Lung (tissue), 11 donors: ENCODE measurements at regions not wholly inside any gene's neighbourhood (a gene's known extent, or its start where the extent isn't known, plus 50 kb on each side); places are given as distances from the start of the nearest gene placed in this dataset.

ENCODE experiments used
- ATAC-seq: fragments of 200-7000 bp; cut with Tn5 transposase; one replicate; pipeline ENCODE4 v1.9.1; 2020; ENCODE audit warnings: moderate number of reproducible peaks; ENCODE audit not compliant: insufficient read depth, low FRiP score
- DNase-seq, 3 donors: peaks; one replicate each; pipeline ENCODE4 v3.0.0-alpha.2; 2013 to 2017
- H3K27ac ChIP-seq, 2 donors: one replicate each; pipeline ENCODE4 v1.5.1; 2013; ENCODE audit warnings: mild to moderate bottlenecking in 2 of 2, moderate library complexity in 2 of 2, control low read depth in 1 of 2, inconsistent platforms in 1 of 2, low read depth in 1 of 2, low read length in 1 of 2
- H3K27me3 ChIP-seq, 3 donors: one replicate each; pipeline ENCODE4 v1.5.1; 2013; ENCODE audit warnings: low read length in 2 of 3; ENCODE audit not compliant: control insufficient read depth in 3 of 3, insufficient read depth in 3 of 3
- H3K36me3 ChIP-seq, 4 donors: one replicate each; pipeline ENCODE4 v1.5.1; 2013; ENCODE audit warnings: low read length in 4 of 4, mild to moderate bottlenecking in 1 of 4, moderate library complexity in 1 of 4; ENCODE audit not compliant: control insufficient read depth in 4 of 4, insufficient read depth in 4 of 4
- H3K4me1 ChIP-seq, 5 donors: one replicate each; pipeline ENCODE4 v1.5.1; 2013; ENCODE audit warnings: low read length in 5 of 5, mild to moderate bottlenecking in 2 of 5, moderate library complexity in 1 of 5; ENCODE audit not compliant: control insufficient read depth in 5 of 5, insufficient read depth in 5 of 5
- H3K4me3 ChIP-seq: one replicate; pipeline ENCODE4 v1.5.1; 2013; ENCODE audit warnings: mild to moderate bottlenecking, control low read depth, moderate library complexity
- H3K9ac ChIP-seq, 2 donors: one replicate each; pipeline ENCODE4 v1.5.1; 2013; ENCODE audit warnings: low read length in 2 of 2, control low read depth in 1 of 2; ENCODE audit not compliant: insufficient read depth in 1 of 2
- H3K9me3 ChIP-seq, 4 donors: one replicate each; pipeline ENCODE4 v1.5.1; 2013; ENCODE audit warnings: low read length in 3 of 4, mild to moderate bottlenecking in 1 of 4, moderate library complexity in 1 of 4; ENCODE audit not compliant: control insufficient read depth in 4 of 4, insufficient read depth in 3 of 4
- CTCF ChIP-seq: IDR thresholded peaks from 2 replicates; pipeline ENCODE4 v1.5.1; 2012; ENCODE audit warnings: mild to moderate bottlenecking; ENCODE audit errors: control extremely low read depth, extremely low read depth
- WGBS, 2 donors: extraction: QIAGEN DNeasy Blood & Tissue Kit; methylation state at CpG; one replicate each; pipeline ENCODE4 v1.1.7; 2013; 5-methylcytosine and 5-hydroxymethylcytosine counted together
- donor health status: control.
- donor health status: control.
- donor health status: Bipolar disorder and iron deficiency.
- donor health status: healthy.
- donor health status: DM: yes; HTN: yes; CAD: no.

GRCh38 chr2:150146879-150147278 is 340.6 kb downstream of the RND3 start:
- Histone ChIP-seq H3K4me1 (peaks cover 0 to 7% (median 0%) of the 10 kb centered on the region in 5 donors), H3K27ac (no peak overlapping the region), H3K36me3 (no peaks in the 10 kb centered on the region), H3K9ac (no peak overlapping the region), H3K9me3 (peaks cover 0 to 10% (median 2%) of the 10 kb centered on the region in 4 donors), H3K4me3 (no peak overlapping the region), H3K27me3 (no peaks in the 10 kb centered on the region)
- no peak for TF ChIP-seq CTCF
- ATAC-seq (no peak), DNase-seq (no peak)
- WGBS, 2 donors, result 82% methylated on average over 1 of the region's 1 CpG

GRCh38 chr2:150145299-150145692 is 342.2 kb downstream of the RND3 start:
- Histone ChIP-seq H3K9me3 (peaks cover 0 to 10% (median 2%) of the 10 kb centered on the region in 4 donors), H3K4me1 (peaks cover 0 to 7% (median 0%) of the 10 kb centered on the region in 5 donors), H3K4me3 (no peak overlapping the region), H3K27ac (no peak overlapping the region), H3K36me3 (no peaks in the 10 kb centered on the region), H3K9ac (no peak overlapping the region), H3K27me3 (no peaks in the 10 kb centered on the region)
- TF ChIP-seq CTCF, result no peak
- no peak for ATAC-seq
- no peak for DNase-seq
- 84 to 88% methylated on average over 4 of the region's 4 CpGs for WGBS, 2 donors

GRCh38 chr2:150144546-150145298 is 342.7 kb downstream of the RND3 start:
- Histone ChIP-seq H3K9me3 (peaks cover 0 to 10% (median 2%) of the 10 kb centered on the region in 4 donors), H3K36me3 (no peaks in the 10 kb centered on the region), H3K27ac (no peak overlapping the region), H3K9ac (no peak overlapping the region), H3K4me3 (no peak overlapping the region), H3K4me1 (peaks cover 0 to 5% (median 0%) of the 10 kb centered on the region in 5 donors), H3K27me3 (no peaks in the 10 kb centered on the region)
- no peak for ATAC-seq
- no peak for DNase-seq
- WGBS, 2 donors, result 81 to 87% methylated on average over 2 of the region's 2 CpGs
- no peak for TF ChIP-seq CTCF
